HG03175 (cell line): ENCODE measurements at regions not wholly inside any gene's neighbourhood (a gene's known extent, or its start where the extent isn't known, plus 50 kb on each side); places are given as distances from the start of the nearest gene placed in this dataset.

Source experiments
- ATAC-seq: cut with Tn5 transposase; IDR thresholded peaks from one replicate; pipeline ENCODE4 v1.9.1; 2021; ENCODE audit warnings: mild to moderate bottlenecking, moderate library complexity; ENCODE audit not compliant: unreplicated experiment

GRCh38 chr5:45195026-45195425, 386.3 kb downstream of the MRPS30 start:
- no peak for ATAC-seq
